HEK293T (cell line): ENCODE measurements at regions not wholly inside any gene's neighbourhood (a gene's known extent, or its start where the extent isn't known, plus 50 kb on each side); places are given as distances from the start of the nearest gene placed in this dataset.

ENCODE experiments used
- CTCF ChIA-PET: fragments of 350-600 bp; formaldehyde crosslinking; extraction: SDS; loops from one replicate; lab custom pipeline; 2021; ENCODE audit warnings: antibody characterized with exemption, inconsistent platforms; lab: Yijun Ruan, JAX
- POLR2A ChIA-PET: fragments of 350-600 bp; formaldehyde crosslinking; extraction: SDS; loops from one replicate; lab custom pipeline; 2020; ENCODE audit warnings: antibody characterized with exemption, inconsistent platforms; lab: Yijun Ruan, JAX
- DNase-seq: peaks from one replicate; pipeline ENCODE4 v3.0.0; 2012; ENCODE audit warnings: mixed read lengths; ENCODE audit errors: extremely low spot score
- ARNT ChIP-seq: fragments of 450-650 bp; IDR thresholded peaks from 2 replicates; pipeline ENCODE4 v1.6.1; 2017; ENCODE audit warnings: mild to moderate bottlenecking
- BHLHE40 ChIP-seq: fragments of 450-650 bp; IDR thresholded peaks from 2 replicates; pipeline ENCODE4 v1.6.1; 2016; ENCODE audit warnings: mild to moderate bottlenecking, moderate library complexity, borderline replicate concordance
- CTBP1 ChIP-seq: fragments of 450-650 bp; IDR thresholded peaks from 2 replicates; pipeline ENCODE4 v1.6.1; 2016; ENCODE audit warnings: borderline replicate concordance
- ELF4 ChIP-seq: fragments of 450-650 bp; IDR thresholded peaks from 2 replicates; pipeline ENCODE4 v1.6.1; 2017; ENCODE audit warnings: antibody characterized with exemption
- FOXA1 ChIP-seq: fragments of 450-650 bp; IDR thresholded peaks from 2 replicates; pipeline ENCODE4 v1.6.1; 2016; ENCODE audit warnings: mild to moderate bottlenecking
- FOXK2 ChIP-seq: fragments of 450-650 bp; IDR thresholded peaks from 2 replicates; pipeline ENCODE4 v1.6.1; 2016; ENCODE audit warnings: mild to moderate bottlenecking
- FOXM1 ChIP-seq: fragments of 450-650 bp; IDR thresholded peaks from 2 replicates; pipeline ENCODE4 v1.6.1; 2017; ENCODE audit warnings: mild to moderate bottlenecking, borderline replicate concordance
- HDGF ChIP-seq: fragments of 450-650 bp; IDR thresholded peaks from 2 replicates; pipeline ENCODE4 v1.6.1; 2017; ENCODE audit warnings: antibody characterized with exemption, borderline replicate concordance
- L3MBTL2 ChIP-seq: fragments of 450-650 bp; conservative IDR thresholded peaks from 2 replicates; pipeline ENCODE4 v1.6.1; 2016; ENCODE audit warnings: mild to moderate bottlenecking
- LEF1 ChIP-seq: fragments of 450-650 bp; IDR thresholded peaks from 2 replicates; pipeline ENCODE4 v1.6.1; 2017; ENCODE audit warnings: mild to moderate bottlenecking, borderline replicate concordance
- NFRKB ChIP-seq: fragments of 450-650 bp; IDR thresholded peaks from 2 replicates; pipeline ENCODE4 v1.6.1; 2016; ENCODE audit warnings: mild to moderate bottlenecking, moderate library complexity
- SP1 ChIP-seq: fragments of 450-650 bp; IDR thresholded peaks from 2 replicates; pipeline ENCODE4 v1.6.1; 2017
- SUZ12 ChIP-seq: fragments of 450-650 bp; IDR thresholded peaks from 2 replicates; pipeline ENCODE4 v1.6.1; 2016; ENCODE audit warnings: mild to moderate bottlenecking
- TARDBP ChIP-seq: fragments of 450-650 bp; IDR thresholded peaks from 2 replicates; pipeline ENCODE4 v1.6.1; 2016
- ZNF384 ChIP-seq: fragments of 450-650 bp; IDR thresholded peaks from 2 replicates; pipeline ENCODE4 v1.6.1; 2016
- TF ChIP-seq, protein P1 (sequence below): fragments of 450-650 bp; IDR thresholded peaks from 2 replicates; pipeline ENCODE4 v1.6.1; 2016

DNA sequence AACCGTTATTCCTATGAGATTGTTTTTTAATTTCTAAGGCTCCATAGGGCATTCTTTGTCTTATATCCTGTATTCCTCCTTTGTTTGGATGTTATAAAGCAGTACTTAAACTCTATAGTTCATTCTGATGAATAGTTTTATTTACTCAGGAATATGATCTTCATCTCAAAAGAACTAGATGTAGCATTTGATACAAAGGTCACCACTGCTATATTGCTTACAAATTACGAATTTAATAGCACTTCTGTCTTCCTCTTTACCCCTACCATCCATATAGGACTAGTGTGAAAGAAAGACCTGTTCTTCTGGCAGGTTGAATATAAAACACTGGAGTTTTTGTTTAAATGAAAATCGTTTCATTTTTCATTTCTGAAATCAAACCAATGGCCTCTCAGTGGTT lies 468.1 kb upstream of the CXADR start:
- ChIA-PET POLR2A (interaction anchor here (1.5 kb wide), 1 partner anchor 41 kb away, joined by 4 read pairs; no protein-coding TSS in a partner anchor), CTCF (no interaction called here)
- DNase-seq: no peak
- no peak for TF ChIP-seq ELF4
- no peak for TF ChIP-seq BHLHE40
- TF ChIP-seq TARDBP: no peak

DNA sequence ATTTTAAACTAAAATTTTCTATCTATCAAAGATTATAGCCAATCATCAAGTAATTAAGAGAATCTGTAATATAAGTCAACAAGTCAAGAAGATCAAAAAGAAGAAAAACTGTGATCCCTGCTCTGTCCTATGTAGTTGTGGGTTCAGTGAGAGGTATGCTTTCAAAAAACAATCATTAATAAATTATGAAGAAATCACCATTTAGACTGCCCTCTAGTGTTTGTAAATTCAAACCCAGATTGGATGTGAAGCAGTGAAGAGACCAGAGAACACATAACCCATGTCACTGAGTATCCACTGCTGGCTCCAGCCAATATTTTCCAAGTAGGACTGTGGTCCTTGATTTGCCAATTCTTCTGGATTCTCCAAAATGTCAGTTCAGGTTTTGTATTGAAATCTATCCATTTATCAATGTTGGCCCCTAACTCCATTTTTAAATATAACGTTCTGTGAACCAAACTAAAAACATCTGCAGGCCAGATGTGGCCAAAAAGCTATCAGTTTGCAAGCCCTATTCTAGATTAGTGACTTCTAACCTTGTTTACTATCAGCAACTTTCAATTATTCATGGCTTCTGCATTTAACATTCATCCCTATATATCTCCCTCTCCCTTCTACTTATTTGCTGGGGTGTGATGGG lies 467.5 kb upstream of the CXADR start:
- TF ChIP-seq LEF1: no peak
- no peak for TF ChIP-seq FOXK2
- no peak for TF ChIP-seq HDGF
- no peak for TF ChIP-seq ZNF384
- TF ChIP-seq CTBP1: no peak
- POLR2A ChIA-PET: no interaction called here
- DNase-seq: peak; percentile 36
- CTCF ChIA-PET: no interaction called here

- no peak for DNase-seq
- CTCF ChIA-PET: no interaction called here
- no peak for TF ChIP-seq ELF4
- TF ChIP-seq BHLHE40: no peak
- no peak for TF ChIP-seq CTBP1
- no peak for TF ChIP-seq SUZ12
- TF ChIP-seq HDGF: no peak
- no peak for TF ChIP-seq L3MBTL2
- TF ChIP-seq LEF1: no peak
- TF ChIP-seq SP1: no peak
- no peak for TF ChIP-seq FOXM1
- no peak for TF ChIP-seq FOXA1
- TF ChIP-seq, protein P1, sequence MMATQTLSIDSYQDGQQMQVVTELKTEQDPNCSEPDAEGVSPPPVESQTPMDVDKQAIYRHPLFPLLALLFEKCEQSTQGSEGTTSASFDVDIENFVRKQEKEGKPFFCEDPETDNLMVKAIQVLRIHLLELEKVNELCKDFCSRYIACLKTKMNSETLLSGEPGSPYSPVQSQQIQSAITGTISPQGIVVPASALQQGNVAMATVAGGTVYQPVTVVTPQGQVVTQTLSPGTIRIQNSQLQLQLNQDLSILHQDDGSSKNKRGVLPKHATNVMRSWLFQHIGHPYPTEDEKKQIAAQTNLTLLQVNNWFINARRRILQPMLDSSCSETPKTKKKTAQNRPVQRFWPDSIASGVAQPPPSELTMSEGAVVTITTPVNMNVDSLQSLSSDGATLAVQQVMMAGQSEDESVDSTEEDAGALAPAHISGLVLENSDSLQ: no peak
- TF ChIP-seq ZNF384: no peak
- TF ChIP-seq TARDBP: no peak
- no peak for TF ChIP-seq NFRKB
- TF ChIP-seq ARNT: no peak
- TF ChIP-seq FOXK2: no peak
- POLR2A ChIA-PET: no interaction called here
These were observed 463.9 kb upstream of the CXADR start for GRCh38 chr21:17048974-17049373.

- DNase-seq: no peak
- TF ChIP-seq FOXK2 (no peak), NFRKB (no peak), ZNF384 (no peak), ARNT (no peak), LEF1 (no peak), FOXM1 (no peak), BHLHE40 (no peak), SUZ12 (no peak), SP1 (no peak), L3MBTL2 (no peak), CTBP1 (no peak), ELF4 (no peak), HDGF (no peak), FOXA1 (no peak)
- TF ChIP-seq, protein P1: no peak
- ChIA-PET POLR2A (no interaction called here), CTCF (no interaction called here)
These were observed 462.7 kb upstream of the CXADR start for GRCh38 chr21:17050156-17050555.

DNA sequence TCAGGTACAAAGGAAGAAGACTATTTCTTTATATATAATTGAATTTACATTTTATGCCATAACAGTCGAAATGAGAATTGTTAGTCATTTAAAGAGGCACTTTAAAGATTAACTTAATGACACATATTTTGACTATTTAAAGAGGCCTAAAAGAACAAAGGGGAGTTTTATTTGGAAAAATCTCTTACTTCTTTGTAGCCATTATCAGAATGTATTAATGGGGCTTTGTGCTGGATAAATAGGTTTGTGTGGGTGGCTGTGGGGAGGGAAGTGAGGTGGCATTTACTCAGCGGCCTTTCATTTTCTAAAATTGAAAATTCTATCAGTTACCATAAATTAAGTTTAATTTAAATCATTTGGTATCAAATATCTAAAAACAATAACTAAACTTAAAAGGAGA lies 462.2 kb upstream of the CXADR start:
- no peak for TF ChIP-seq HDGF
- no peak for TF ChIP-seq FOXM1
- TF ChIP-seq SUZ12: no peak
- no peak for TF ChIP-seq ZNF384
- no peak for TF ChIP-seq ARNT
- TF ChIP-seq FOXA1: no peak
- TF ChIP-seq SP1: no peak
- no peak for TF ChIP-seq ELF4
- TF ChIP-seq FOXK2: no peak
- TF ChIP-seq, protein P1: no peak
- no peak for TF ChIP-seq LEF1
- no peak for TF ChIP-seq CTBP1
- no peak for TF ChIP-seq BHLHE40
- no peak for TF ChIP-seq L3MBTL2
- no peak for TF ChIP-seq TARDBP
- no peak for TF ChIP-seq NFRKB
- no peak for DNase-seq
- ChIA-PET POLR2A (no interaction called here), CTCF (no interaction called here)

DNA sequence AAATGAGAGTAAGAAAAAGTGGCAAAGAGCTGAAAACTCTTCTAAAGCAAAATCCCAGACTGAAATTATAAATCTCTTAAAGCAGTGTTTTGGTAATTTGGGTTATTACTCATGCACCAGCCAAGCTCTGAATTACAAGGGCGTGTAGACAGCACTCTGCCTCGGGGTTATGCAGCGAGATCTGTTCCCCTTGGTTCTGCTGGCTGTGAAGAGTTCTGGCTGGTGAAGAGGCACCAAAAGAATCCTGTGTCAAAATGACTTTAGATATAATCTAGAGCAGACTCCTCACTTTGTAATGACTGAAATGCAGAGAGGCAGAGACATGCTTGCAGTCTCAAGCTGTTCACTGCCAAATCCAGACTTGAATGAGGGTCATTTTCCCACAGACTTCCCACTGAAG lies 461.8 kb upstream of the CXADR start:
- no peak for TF ChIP-seq HDGF
- no peak for DNase-seq
- POLR2A ChIA-PET: no interaction called here
- CTCF ChIA-PET: no interaction called here

- CTCF ChIA-PET: no interaction called here
- DNase-seq: no peak
- TF ChIP-seq SP1: no peak
- no peak for TF ChIP-seq LEF1
- TF ChIP-seq ZNF384: no peak
- TF ChIP-seq FOXA1: no peak
- TF ChIP-seq HDGF: no peak
- no peak for TF ChIP-seq L3MBTL2
- no peak for TF ChIP-seq NFRKB
- TF ChIP-seq ELF4: no peak
- TF ChIP-seq ARNT: no peak
- TF ChIP-seq FOXM1: no peak
- TF ChIP-seq, protein P1: no peak
- TF ChIP-seq CTBP1: no peak
- no peak for TF ChIP-seq SUZ12
- POLR2A ChIA-PET: no interaction called here
These were observed 459.5 kb upstream of the CXADR start for GRCh38 chr21:17053321-17053720.
